ENCODE measurements at regions not wholly inside any gene's neighbourhood (a gene's known extent, or its start where the extent isn't known, plus 50 kb on each side); places are given as distances from the start of the nearest gene placed in this dataset.

DNA sequence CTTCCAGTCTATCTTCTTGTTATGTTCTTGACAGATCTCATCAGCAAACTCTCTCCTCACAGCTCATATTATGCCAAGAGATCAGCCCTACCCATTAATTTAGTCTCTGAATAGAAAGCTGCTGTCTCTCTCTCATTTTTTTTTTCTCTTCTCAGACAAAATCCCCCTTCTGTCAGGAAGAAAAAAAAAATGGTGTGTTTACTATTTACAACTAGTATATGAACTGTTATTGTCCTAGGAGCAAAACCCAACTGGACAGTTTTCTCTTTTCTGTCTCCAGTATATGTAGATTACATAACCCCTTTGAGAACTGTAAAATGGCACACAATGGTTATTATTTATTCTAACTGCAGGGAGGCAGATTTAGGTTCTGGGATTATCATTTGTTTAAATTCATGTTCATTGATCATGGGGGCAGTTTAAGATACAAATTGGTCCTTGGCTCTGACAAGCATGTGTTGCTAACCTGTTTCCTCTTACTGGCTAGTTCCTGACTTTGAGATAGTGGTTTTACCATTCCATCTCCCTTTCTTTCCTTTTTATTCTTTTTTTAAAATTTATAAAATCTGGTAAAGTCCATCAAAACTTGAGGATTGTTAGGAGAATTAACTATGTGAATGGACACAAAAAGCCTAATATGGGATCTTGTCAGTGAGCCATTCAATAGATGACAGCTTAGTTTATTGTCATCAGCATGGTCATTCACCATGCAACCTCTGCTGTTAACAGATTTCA lies 210.0 kb upstream of the PAPPA start:
- TF ChIP-seq, protein P1, sequence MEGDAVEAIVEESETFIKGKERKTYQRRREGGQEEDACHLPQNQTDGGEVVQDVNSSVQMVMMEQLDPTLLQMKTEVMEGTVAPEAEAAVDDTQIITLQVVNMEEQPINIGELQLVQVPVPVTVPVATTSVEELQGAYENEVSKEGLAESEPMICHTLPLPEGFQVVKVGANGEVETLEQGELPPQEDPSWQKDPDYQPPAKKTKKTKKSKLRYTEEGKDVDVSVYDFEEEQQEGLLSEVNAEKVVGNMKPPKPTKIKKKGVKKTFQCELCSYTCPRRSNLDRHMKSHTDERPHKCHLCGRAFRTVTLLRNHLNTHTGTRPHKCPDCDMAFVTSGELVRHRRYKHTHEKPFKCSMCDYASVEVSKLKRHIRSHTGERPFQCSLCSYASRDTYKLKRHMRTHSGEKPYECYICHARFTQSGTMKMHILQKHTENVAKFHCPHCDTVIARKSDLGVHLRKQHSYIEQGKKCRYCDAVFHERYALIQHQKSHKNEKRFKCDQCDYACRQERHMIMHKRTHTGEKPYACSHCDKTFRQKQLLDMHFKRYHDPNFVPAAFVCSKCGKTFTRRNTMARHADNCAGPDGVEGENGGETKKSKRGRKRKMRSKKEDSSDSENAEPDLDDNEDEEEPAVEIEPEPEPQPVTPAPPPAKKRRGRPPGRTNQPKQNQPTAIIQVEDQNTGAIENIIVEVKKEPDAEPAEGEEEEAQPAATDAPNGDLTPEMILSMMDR (IDR thresholded peaks at IDR 0.05): no peak
- TF ChIP-seq KDM1A (IDR thresholded peaks at IDR 0.05; ENCODE audit: low read depth): no peak
- no peak for TF ChIP-seq RAD21 (conservative IDR thresholded peaks at IDR 0.05 in 1 of 2, IDR thresholded peaks at IDR 0.05 in 1 of 2)
